K562 (cell line): ENCODE measurements at regions not wholly inside any gene's neighbourhood (a gene's known extent, or its start where the extent isn't known, plus 50 kb on each side); places are given as distances from the start of the nearest gene placed in this dataset.

ENCODE experiments used
- GTF2F1 ChIP-seq: IDR thresholded peaks from 2 replicates; pipeline ENCODE4 v1.6.1; 2011; ENCODE audit warnings: low read depth, low read length, improper control_type of control experiment
- HSF4 ChIP-seq: fragments of 250-450 bp; sonication (Bioruptor Pico); IDR thresholded peaks from 2 replicates; pipeline ENCODE4 v2.1.2; 2022; ENCODE audit warnings: mild to moderate bottlenecking, moderate library complexity, borderline replicate concordance
- MEF2D ChIP-seq: conservative IDR thresholded peaks from 2 replicates; pipeline ENCODE4 v1.6.1; 2016; ENCODE audit warnings: low read depth, missing genetic modification characterization, missing compliant biosample characterization
- REST ChIP-seq, 2 experiments: fragments of 450-650 bp; formaldehyde crosslinking in 1 of 2; IDR thresholded peaks; 2 replicates each; pipeline versions ENCODE4 v1.4.0 to v1.6.1; 2014 to 2020; ENCODE audit warnings: mild to moderate bottlenecking in 2 of 2, borderline replicate concordance in 1 of 2, low read depth in 1 of 2
- SIN3A ChIP-seq, 2 experiments: fragments of 150-350 bp in 1 of 2; IDR thresholded peaks; 2 replicates each; pipeline ENCODE4 v1.6.1; 2011 to 2016; ENCODE audit warnings: borderline replicate concordance in 2 of 2, low read depth in 2 of 2, low read length in 2 of 2, mild to moderate bottlenecking in 2 of 2, moderate library complexity in 2 of 2; ENCODE audit not compliant: control insufficient read depth in 1 of 2
- XRCC5 ChIP-seq: fragments of 200-400 bp; formaldehyde crosslinking; IDR thresholded peaks from 2 replicates; pipeline ENCODE4 v1.6.1; 2017; ENCODE audit warnings: low read depth, mild to moderate bottlenecking, low read length

DNA sequence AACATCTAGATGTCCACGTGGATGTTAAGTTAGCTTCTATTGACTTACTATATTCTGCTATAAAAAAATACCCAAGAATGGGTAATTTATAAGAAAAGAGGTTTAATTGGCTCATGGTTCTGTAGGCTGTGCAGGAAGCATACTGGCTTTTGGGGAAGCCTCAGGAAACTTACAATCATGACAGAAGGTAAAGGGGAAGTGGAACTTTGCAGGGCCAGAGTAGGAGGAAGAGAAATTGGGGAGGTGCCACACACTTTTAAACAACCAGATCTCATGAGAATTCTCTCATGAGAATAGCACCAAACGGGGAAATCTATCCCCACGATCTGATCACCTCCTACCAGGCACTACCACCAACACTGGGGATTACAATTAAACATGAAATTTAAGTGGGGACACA is 689.3 kb downstream of the METTL15 start (continued):
- no peak for TF ChIP-seq SIN3A (IDR thresholded peaks at IDR 0.05; ENCODE audit: borderline replicate concordance in 2 of 2, control insufficient read depth in 1 of 2, low read depth in 2 of 2, low read length in 2 of 2)
- TF ChIP-seq MEF2D (tag): no peak
- TF ChIP-seq XRCC5: no peak
- no peak for TF ChIP-seq GTF2F1
- TF ChIP-seq REST (IDR thresholded peaks at IDR 0.05; ENCODE audit: borderline replicate concordance): no peak
- TF ChIP-seq REST (CRISPR knock-in tag; IDR thresholded peaks at IDR 0.05; ENCODE audit: low read depth): no peak
- no peak for TF ChIP-seq HSF4 (CRISPR knock-in tag)
